ENCODE measurements at regions not wholly inside any gene's neighbourhood (a gene's known extent, or its start where the extent isn't known, plus 50 kb on each side); places are given as distances from the start of the nearest gene placed in this dataset.

- no peak overlapping the region for H3K27ac ChIP-seq (ENCODE audit: insufficient read depth, low read length)
- H3K79me2 ChIP-seq (ENCODE audit: control insufficient read depth, insufficient read depth, low read length) = no peaks in the 10 kb centered on the region
- no peak overlapping the region for H3K4me3 ChIP-seq (replicated peaks in 1 of 4; ENCODE audit: control extremely low read depth in 1 of 4, insufficient read depth in 1 of 4, low read depth in 3 of 4, low read length in 4 of 4)
- H4K20me1 ChIP-seq (ENCODE audit: control insufficient read depth, extremely low read depth, insufficient read depth, low read length) = no peaks in the 10 kb centered on the region
- H3K9ac ChIP-seq (ENCODE audit: insufficient read depth, low read length) = no peak overlapping the region
- TF ChIP-seq CTCF (conservative IDR thresholded peaks at IDR 0.05 in 1 of 2, IDR thresholded peaks at IDR 0.05 in 1 of 2; ENCODE audit: low read depth in 1 of 2, low read length in 2 of 2) = no peak
- no peak for TF ChIP-seq EZH2 (IDR thresholded peaks at IDR 0.05; ENCODE audit: low read length, missing control alignments)
- no peaks in the 10 kb centered on the region for H3K27me3 ChIP-seq (ENCODE audit: control insufficient read depth, insufficient read depth, low read length)
- no peak overlapping the region for H3K4me2 ChIP-seq (ENCODE audit: extremely low read depth, insufficient read depth, low read length)
- H2AFZ ChIP-seq (ENCODE audit: low read length) = no peak overlapping the region
- H3K36me3 ChIP-seq (ENCODE audit: control insufficient read depth, insufficient read depth, low read length) = no peaks in the 10 kb centered on the region
- peak in 1 of 2 donors; percentile 34 for DNase-seq (ENCODE audit: low read depth in 2 of 2)
- no peaks in the 10 kb centered on the region for H3K4me1 ChIP-seq (ENCODE audit: control insufficient read depth, extremely low read depth, insufficient read depth, low read length)
- no peaks in the 10 kb centered on the region for H3K9me3 ChIP-seq (ENCODE audit: control insufficient read depth, insufficient read depth, low read depth, low read length)
These were observed 415.1 kb downstream of the TMEM161B start for GRCh38 chr5:87853541-87853940.

GRCh38 chr5:87851603-87852002 lies 417.0 kb downstream of the TMEM161B start:
- Histone ChIP-seq H3K4me3 (replicated peaks in 1 of 4; ENCODE audit: control extremely low read depth in 1 of 4, insufficient read depth in 1 of 4, low read depth in 3 of 4, low read length in 4 of 4) (no peak overlapping the region), H4K20me1 (ENCODE audit: control insufficient read depth, extremely low read depth, insufficient read depth, low read length) (no peaks in the 10 kb centered on the region), H2AFZ (ENCODE audit: low read length) (no peak overlapping the region), H3K79me2 (ENCODE audit: control insufficient read depth, insufficient read depth, low read length) (no peaks in the 10 kb centered on the region), H3K4me2 (ENCODE audit: extremely low read depth, insufficient read depth, low read length) (no peak overlapping the region), H3K9me3 (ENCODE audit: control insufficient read depth, insufficient read depth, low read depth, low read length) (no peaks in the 10 kb centered on the region), H3K27me3 (ENCODE audit: control insufficient read depth, insufficient read depth, low read length) (no peaks in the 10 kb centered on the region), H3K4me1 (ENCODE audit: control insufficient read depth, extremely low read depth, insufficient read depth, low read length) (no peaks in the 10 kb centered on the region), H3K27ac (ENCODE audit: insufficient read depth, low read length) (no peak overlapping the region), H3K9ac (ENCODE audit: insufficient read depth, low read length) (no peak overlapping the region), H3K36me3 (ENCODE audit: control insufficient read depth, insufficient read depth, low read length) (no peaks in the 10 kb centered on the region)
- DNase-seq (ENCODE audit: low read depth in 2 of 2) = no peak
- TF ChIP-seq EZH2 (IDR thresholded peaks at IDR 0.05; ENCODE audit: low read length, missing control alignments) (no peak), CTCF (conservative IDR thresholded peaks at IDR 0.05 in 1 of 2, IDR thresholded peaks at IDR 0.05 in 1 of 2; ENCODE audit: low read depth in 1 of 2, low read length in 2 of 2) (no peak)

- Histone ChIP-seq H3K36me3 (ENCODE audit: control insufficient read depth, insufficient read depth, low read length) (no peaks in the 10 kb centered on the region), H4K20me1 (ENCODE audit: control insufficient read depth, extremely low read depth, insufficient read depth, low read length) (no peaks in the 10 kb centered on the region), H3K4me2 (ENCODE audit: extremely low read depth, insufficient read depth, low read length) (no peak overlapping the region), H3K27ac (ENCODE audit: insufficient read depth, low read length) (no peak overlapping the region), H3K9me3 (ENCODE audit: control insufficient read depth, insufficient read depth, low read depth, low read length) (no peaks in the 10 kb centered on the region), H3K4me3 (replicated peaks in 1 of 4; ENCODE audit: control extremely low read depth in 1 of 4, insufficient read depth in 1 of 4, low read depth in 3 of 4, low read length in 4 of 4) (no peak overlapping the region), H3K9ac (ENCODE audit: insufficient read depth, low read length) (no peak overlapping the region), H2AFZ (ENCODE audit: low read length) (no peak overlapping the region), H3K27me3 (ENCODE audit: control insufficient read depth, insufficient read depth, low read length) (no peaks in the 10 kb centered on the region), H3K4me1 (ENCODE audit: control insufficient read depth, extremely low read depth, insufficient read depth, low read length) (no peaks in the 10 kb centered on the region), H3K79me2 (ENCODE audit: control insufficient read depth, insufficient read depth, low read length) (no peaks in the 10 kb centered on the region)
- peak in 1 of 2 donors; percentile 59 for DNase-seq (ENCODE audit: low read depth in 2 of 2)
- TF ChIP-seq CTCF (conservative IDR thresholded peaks at IDR 0.05 in 1 of 2, IDR thresholded peaks at IDR 0.05 in 1 of 2; ENCODE audit: low read depth in 1 of 2, low read length in 2 of 2) (no peak), EZH2 (IDR thresholded peaks at IDR 0.05; ENCODE audit: low read length, missing control alignments) (no peak)
These were observed 417.8 kb downstream of the TMEM161B start for GRCh38 chr5:87850843-87851242.
